CD4-positive, alpha-beta memory T cell (primary cell): ENCODE measurements at regions not wholly inside any gene's neighbourhood (a gene's known extent, or its start where the extent isn't known, plus 50 kb on each side); places are given as distances from the start of the nearest gene placed in this dataset.

ENCODE experiments used
- CTCF ChIA-PET: fragments of 350-600 bp; sonication (Branson Sonifier 250); formaldehyde crosslinking; loops from one replicate; lab custom pipeline; 2021; ENCODE audit warnings: inconsistent platforms; ENCODE audit not compliant: partially characterized antibody; lab: Charles Lee
- POLR2A ChIA-PET: fragments of 350-600 bp; sonication (Branson Sonifier 250); formaldehyde crosslinking; loops from one replicate; lab custom pipeline; 2021; ENCODE audit not compliant: partially characterized antibody; lab: Charles Lee
- DNase-seq, 5 donors: peaks; one replicate each; pipeline versions ENCODE4 v3.0.0 to v3.0.0-alpha.2; 2020 to 2022; ENCODE audit warnings: mixed read lengths in 1 of 5
- H3K27ac ChIP-seq: one replicate; pipeline ENCODE4 v1.7.0; 2013; ENCODE audit warnings: low read depth, low read length
- H3K27me3 ChIP-seq: 2 replicates; pipeline ENCODE4 v1.7.0; 2013; ENCODE audit warnings: mild to moderate bottlenecking, low read length, moderate library complexity; ENCODE audit not compliant: insufficient read depth
- H3K36me3 ChIP-seq: 2 replicates; pipeline ENCODE4 v1.7.0; 2013; ENCODE audit warnings: mild to moderate bottlenecking, low read length, moderate library complexity; ENCODE audit not compliant: insufficient read depth
- H3K4me1 ChIP-seq: 2 replicates; pipeline ENCODE4 v1.7.0; 2013; ENCODE audit warnings: mild to moderate bottlenecking, low read length, moderate library complexity; ENCODE audit not compliant: insufficient read depth
- H3K4me3 ChIP-seq, 2 donors: one replicate each; pipeline ENCODE4 v1.7.0; 2013; ENCODE audit warnings: low read length in 2 of 2, mild to moderate bottlenecking in 1 of 2
- H3K9me3 ChIP-seq, 2 donors: one replicate each; pipeline ENCODE4 v1.7.0; 2013; ENCODE audit warnings: low read length in 2 of 2, control low read depth in 1 of 2; ENCODE audit not compliant: control insufficient read depth in 1 of 2
- H3K27ac Mint-ChIP-seq, 7 donors: one replicate each; pipeline ENCODE4 v1.8.0; 2020 to 2021; ENCODE audit warnings: mixed read lengths in 7 of 7, mild to moderate bottlenecking in 6 of 7, inconsistent platforms in 3 of 7, moderate library complexity in 3 of 7
- H3K27me3 Mint-ChIP-seq, 2 donors: one replicate each; pipeline ENCODE4 v1.8.0; 2020 to 2021; ENCODE audit warnings: mixed read lengths in 2 of 2
- H3K36me3 Mint-ChIP-seq, 2 donors: one replicate each; pipeline ENCODE4 v1.8.0; 2020 to 2021; ENCODE audit warnings: mixed read lengths in 2 of 2, inconsistent platforms in 1 of 2, mild to moderate bottlenecking in 1 of 2
- H3K4me1 Mint-ChIP-seq, 4 donors: one replicate each; pipeline ENCODE4 v1.8.0; 2020 to 2021; ENCODE audit warnings: mixed read lengths in 4 of 4, mild to moderate bottlenecking in 1 of 4
- H3K4me3 Mint-ChIP-seq, 8 donors: one replicate each; pipeline ENCODE4 v1.8.0; 2020 to 2021; ENCODE audit warnings: mixed read lengths in 8 of 8, mild to moderate bottlenecking in 7 of 8, moderate library complexity in 6 of 8, inconsistent platforms in 3 of 8
- H3K9me3 Mint-ChIP-seq, 8 donors: one replicate each; pipeline ENCODE4 v1.8.0; 2020 to 2021; ENCODE audit warnings: mixed read lengths in 8 of 8, mild to moderate bottlenecking in 5 of 8, inconsistent platforms in 3 of 8, moderate library complexity in 1 of 8
- intact Hi-C: fragments of 100-400 bp; cut with micrococcal nuclease; formaldehyde crosslinking; loops from one replicate; pipeline ENCODE4 v1.15.1; 2023

GRCh38 chr10:9681655-9682054, 1336.0 kb upstream of the CELF2 start:
- Histone ChIP-seq H3K4me3 (no peak overlapping the region), H3K27me3 (no peaks in the 10 kb centered on the region), H3K27ac (no peak overlapping the region), H3K9me3 (no peaks in the 10 kb centered on the region), H3K4me1 (no peaks in the 10 kb centered on the region), H3K36me3 (no peaks in the 10 kb centered on the region)
- ChIA-PET CTCF (no interaction called here), POLR2A (interaction anchor here (0.6 kb wide), 1 partner anchor 110 kb away, joined by 3 read pairs; no protein-coding TSS in a partner anchor)
- Mint-ChIP-seq H3K4me1 (no peaks in the 10 kb centered on the region), H3K9me3 (peaks cover 0 to 7% (median 2%) of the 10 kb centered on the region in 8 donors), H3K27ac (no peak overlapping the region), H3K4me3 (no peak overlapping the region), H3K27me3 (no peaks in the 10 kb centered on the region), H3K36me3 (no peaks in the 10 kb centered on the region)
- intact Hi-C loops: no loop called here
- no peak for DNase-seq

GRCh38 chr10:9682802-9683201, 1334.9 kb upstream of the CELF2 start:
- CTCF ChIA-PET: no interaction called here

GRCh38 chr10:9684186-9684585, 1333.5 kb upstream of the CELF2 start:
- H3K4me1 Mint-ChIP-seq: no peaks in the 10 kb centered on the region

More at GRCh38 chr10:9682802-9683201, 1334.9 kb upstream of the CELF2 start:
- Histone ChIP-seq H3K36me3 (no peaks in the 10 kb centered on the region), H3K27me3 (no peaks in the 10 kb centered on the region), H3K4me1 (no peaks in the 10 kb centered on the region), H3K9me3 (no peaks in the 10 kb centered on the region), H3K4me3 (no peak overlapping the region), H3K27ac (no peak overlapping the region)
- Mint-ChIP-seq H3K27me3 (no peaks in the 10 kb centered on the region), H3K4me3 (no peak overlapping the region), H3K4me1 (no peaks in the 10 kb centered on the region), H3K9me3 (peaks cover 0 to 7% (median 2%) of the 10 kb centered on the region in 8 donors), H3K27ac (no peak overlapping the region), H3K36me3 (no peaks in the 10 kb centered on the region)
- no peak for DNase-seq
- POLR2A ChIA-PET: no interaction called here
- intact Hi-C loops: no loop called here

GRCh38 chr10:9685596-9685995, 1332.1 kb upstream of the CELF2 start:
- Mint-ChIP-seq H3K9me3 (peaks cover 0 to 4% (median 0%) of the 10 kb centered on the region in 8 donors), H3K4me3 (no peak overlapping the region), H3K27ac (no peak overlapping the region), H3K27me3 (no peaks in the 10 kb centered on the region), H3K4me1 (peaks cover 0 to 3% (median 0%) of the 10 kb centered on the region in 4 donors), H3K36me3 (no peaks in the 10 kb centered on the region)
- POLR2A ChIA-PET: no interaction called here
- Histone ChIP-seq H3K9me3 (no peaks in the 10 kb centered on the region), H3K36me3 (no peaks in the 10 kb centered on the region), H3K27me3 (no peaks in the 10 kb centered on the region), H3K4me3 (no peak overlapping the region), H3K4me1 (no peaks in the 10 kb centered on the region), H3K27ac (no peak overlapping the region)
- CTCF ChIA-PET: no interaction called here
- intact Hi-C loops: no loop called here
- DNase-seq: no peak

More at GRCh38 chr10:9684186-9684585, 1333.5 kb upstream of the CELF2 start:
- Histone ChIP-seq H3K27ac (no peak overlapping the region), H3K36me3 (no peaks in the 10 kb centered on the region), H3K4me3 (no peak overlapping the region), H3K4me1 (no peaks in the 10 kb centered on the region), H3K27me3 (no peaks in the 10 kb centered on the region), H3K9me3 (no peaks in the 10 kb centered on the region)
- no peaks in the 10 kb centered on the region for H3K36me3 Mint-ChIP-seq
- POLR2A ChIA-PET: no interaction called here
- DNase-seq: no peak
- CTCF ChIA-PET: no interaction called here
- no peaks in the 10 kb centered on the region for H3K27me3 Mint-ChIP-seq
- peaks cover 0 to 7% (median 0%) of the 10 kb centered on the region in 8 donors for H3K9me3 Mint-ChIP-seq
- no peak overlapping the region for H3K4me3 Mint-ChIP-seq
- intact Hi-C loops: no loop called here
- no peak overlapping the region for H3K27ac Mint-ChIP-seq

- no peaks in the 10 kb centered on the region for H3K4me1 ChIP-seq
- no peaks in the 10 kb centered on the region for H3K36me3 Mint-ChIP-seq
- H3K4me3 Mint-ChIP-seq: no peak overlapping the region
- H3K27ac Mint-ChIP-seq: no peak overlapping the region
- H3K4me1 Mint-ChIP-seq: peaks cover 0 to 4% (median 0%) of the 10 kb centered on the region in 4 donors
- H3K27ac ChIP-seq: no peak overlapping the region
- H3K9me3 Mint-ChIP-seq: peaks cover 0 to 2% (median 0%) of the 10 kb centered on the region in 8 donors
- H3K4me3 ChIP-seq: no peak overlapping the region
- DNase-seq: no peak
- intact Hi-C loops: no loop called here
- no peaks in the 10 kb centered on the region for H3K27me3 Mint-ChIP-seq
- ChIA-PET CTCF (no interaction called here), POLR2A (no interaction called here)
- no peaks in the 10 kb centered on the region for H3K27me3 ChIP-seq
- no peaks in the 10 kb centered on the region for H3K9me3 ChIP-seq
- no peaks in the 10 kb centered on the region for H3K36me3 ChIP-seq
Observed at GRCh38 chr10:9688711-9689110, 1329.0 kb upstream of the CELF2 start.

- ChIA-PET CTCF (no interaction called here), POLR2A (no interaction called here)
- DNase-seq: no peak
- no peaks in the 10 kb centered on the region for H3K36me3 ChIP-seq
- Mint-ChIP-seq H3K4me1 (no peaks in the 10 kb centered on the region), H3K4me3 (no peak overlapping the region), H3K27ac (no peak overlapping the region), H3K36me3 (no peaks in the 10 kb centered on the region), H3K27me3 (no peaks in the 10 kb centered on the region), H3K9me3 (peaks cover under 1 to 15% (median 9%) of the 10 kb centered on the region in 8 donors)
- intact Hi-C loops: no loop called here
- no peak overlapping the region for H3K27ac ChIP-seq
- peaks cover 0 to 2% of the 10 kb centered on the region in 2 donors for H3K9me3 ChIP-seq
- no peak overlapping the region for H3K4me3 ChIP-seq
- H3K27me3 ChIP-seq: no peaks in the 10 kb centered on the region
- H3K4me1 ChIP-seq: no peaks in the 10 kb centered on the region
Observed at GRCh38 chr10:9707216-9707615, 1310.5 kb upstream of the CELF2 start.

GRCh38 chr10:9709849-9710248, 1307.8 kb upstream of the CELF2 start:
- Mint-ChIP-seq H3K36me3 (no peaks in the 10 kb centered on the region), H3K27me3 (no peaks in the 10 kb centered on the region), H3K4me3 (no peak overlapping the region), H3K9me3 (peaks cover 3 to 27% (median 17%) of the 10 kb centered on the region in 8 donors), H3K4me1 (no peaks in the 10 kb centered on the region), H3K27ac (no peak overlapping the region)
- no peak overlapping the region for H3K4me3 ChIP-seq
- ChIA-PET POLR2A (no interaction called here), CTCF (no interaction called here)
- intact Hi-C loops: no loop called here
- H3K27ac ChIP-seq: no peak overlapping the region
- no peaks in the 10 kb centered on the region for H3K36me3 ChIP-seq
- H3K9me3 ChIP-seq: peaks cover 0 to 11% of the 10 kb centered on the region in 2 donors
- DNase-seq: no peak
- H3K27me3 ChIP-seq: no peaks in the 10 kb centered on the region
- no peaks in the 10 kb centered on the region for H3K4me1 ChIP-seq

- Mint-ChIP-seq H3K27me3 (no peaks in the 10 kb centered on the region), H3K4me1 (no peaks in the 10 kb centered on the region), H3K4me3 (no peak overlapping the region), H3K9me3 (peaks cover under 1 to 27% (median 17%) of the 10 kb centered on the region in 8 donors), H3K27ac (no peak overlapping the region), H3K36me3 (no peaks in the 10 kb centered on the region)
- Histone ChIP-seq H3K36me3 (no peaks in the 10 kb centered on the region), H3K9me3 (peaks cover 0 to 11% of the 10 kb centered on the region in 2 donors), H3K27me3 (no peaks in the 10 kb centered on the region), H3K27ac (no peak overlapping the region), H3K4me1 (no peaks in the 10 kb centered on the region), H3K4me3 (no peak overlapping the region)
- ChIA-PET CTCF (no interaction called here), POLR2A (no interaction called here)
- intact Hi-C loops: no loop called here
- DNase-seq: no peak
Observed at GRCh38 chr10:9712393-9712792, 1305.3 kb upstream of the CELF2 start.
